ENCODE measurements at regions not wholly inside any gene's neighbourhood (a gene's known extent, or its start where the extent isn't known, plus 50 kb on each side); places are given as distances from the start of the nearest gene placed in this dataset.

DNA sequence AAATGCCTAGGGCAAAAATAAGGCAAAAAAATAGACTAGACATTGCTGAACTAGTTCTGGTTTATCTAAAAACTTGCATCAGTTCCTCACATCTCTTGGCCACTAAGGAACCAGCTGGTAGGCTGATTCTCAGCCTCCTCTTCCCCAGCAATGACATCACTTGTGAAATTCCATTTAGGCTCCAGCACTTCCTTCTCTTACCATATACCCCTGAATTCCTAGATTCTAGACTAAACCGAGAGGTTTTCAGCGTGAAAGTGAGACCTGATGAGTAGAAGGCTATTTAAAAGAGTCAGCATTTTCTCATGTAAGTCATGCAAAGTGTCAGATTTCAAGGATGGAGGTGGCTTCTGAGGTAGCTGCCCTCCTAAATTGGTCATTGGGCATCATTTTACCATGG is 247.1 kb upstream of the CDIN1 start:
- no peaks in the 10 kb centered on the region for H3K9me3 Mint-ChIP-seq (ENCODE audit: low read depth)
- CTCF ChIA-PET: no interaction called here
- no peaks in the 10 kb centered on the region for H3K36me3 Mint-ChIP-seq
- ATAC-seq: no peak
- DNase-seq: no peak
- H3K27ac Mint-ChIP-seq: no peak overlapping the region
- H3K4me3 Mint-ChIP-seq: no peak overlapping the region
- H3K27me3 Mint-ChIP-seq: no peaks in the 10 kb centered on the region
- H3K4me1 Mint-ChIP-seq: no peaks in the 10 kb centered on the region

DNA sequence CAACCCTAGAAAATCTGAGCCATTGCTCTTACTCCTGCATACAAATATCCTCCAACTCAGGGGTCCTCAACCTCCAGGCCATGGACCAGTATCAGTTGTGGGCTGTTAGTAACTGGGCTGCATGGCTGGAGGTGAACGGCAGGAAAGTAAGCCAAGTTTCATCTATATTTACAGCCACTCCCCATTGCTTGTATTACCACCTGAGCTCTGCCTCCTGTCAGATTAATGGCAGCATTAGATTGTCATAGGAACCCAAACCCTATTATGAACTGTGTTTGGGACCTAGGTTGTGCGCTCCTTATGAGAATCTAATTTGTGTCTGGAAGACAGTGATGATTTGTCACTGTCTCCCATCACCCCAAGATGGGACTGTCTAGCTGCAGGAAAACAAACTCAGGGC is 246.5 kb upstream of the CDIN1 start:
- DNase-seq: no peak

DNA sequence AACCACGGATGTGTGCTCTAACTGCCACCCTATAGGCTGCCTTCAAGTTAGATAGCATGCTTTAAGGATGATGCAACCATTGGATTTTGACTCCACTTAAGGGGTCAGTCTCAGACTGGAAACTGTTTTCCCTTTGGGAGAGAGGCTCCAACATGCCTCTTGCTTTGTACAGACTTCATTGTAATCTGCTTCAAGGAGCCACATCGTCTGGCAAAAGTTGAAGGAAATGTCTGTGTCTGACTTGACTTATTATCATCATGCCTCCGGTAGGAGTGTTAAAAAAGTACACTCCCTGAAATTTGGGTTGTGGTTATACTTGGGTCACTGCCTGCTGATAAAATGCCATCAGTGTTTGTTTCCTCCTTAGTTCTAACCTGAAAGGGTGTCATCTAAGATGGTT is 245.4 kb upstream of the CDIN1 start:
- H3K4me1 Mint-ChIP-seq: no peaks in the 10 kb centered on the region
- CTCF ChIA-PET: no interaction called here
- H3K4me3 Mint-ChIP-seq: no peak overlapping the region
- H3K27me3 Mint-ChIP-seq: no peaks in the 10 kb centered on the region
- ATAC-seq (no peak), DNase-seq (no peak)
- no peak overlapping the region for H3K27ac Mint-ChIP-seq
- H3K9me3 Mint-ChIP-seq (ENCODE audit: low read depth): no peaks in the 10 kb centered on the region
- no peaks in the 10 kb centered on the region for H3K36me3 Mint-ChIP-seq

More for the DNA sequence above, 246.5 kb upstream of the CDIN1 start:
- ATAC-seq: no peak
- Mint-ChIP-seq H3K36me3 (no peaks in the 10 kb centered on the region), H3K27ac (no peak overlapping the region), H3K9me3 (ENCODE audit: low read depth) (no peaks in the 10 kb centered on the region), H3K27me3 (no peaks in the 10 kb centered on the region), H3K4me3 (no peak overlapping the region), H3K4me1 (no peaks in the 10 kb centered on the region)
- CTCF ChIA-PET: no interaction called here

DNA sequence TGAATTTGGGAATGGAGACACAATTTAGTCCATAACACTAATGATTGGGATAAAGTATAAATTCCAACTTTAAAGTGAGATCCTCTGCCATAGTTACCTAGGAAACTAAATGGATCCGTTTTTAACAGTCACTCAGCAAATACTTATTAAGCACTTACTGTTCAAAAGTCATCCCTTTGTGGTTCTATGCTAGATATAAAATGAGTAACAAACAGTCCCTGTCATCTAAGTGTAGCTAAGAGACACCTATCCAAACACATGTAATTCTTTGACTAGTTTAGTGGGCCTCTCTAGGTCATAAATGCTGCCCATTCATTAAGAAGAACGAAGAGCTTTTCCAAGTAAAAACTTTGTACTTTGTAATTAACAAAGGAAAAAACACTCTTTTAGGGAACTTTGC is 244.2 kb upstream of the CDIN1 start:
- Mint-ChIP-seq H3K27me3 (no peaks in the 10 kb centered on the region), H3K4me3 (no peak overlapping the region), H3K27ac (no peak overlapping the region), H3K36me3 (no peaks in the 10 kb centered on the region), H3K4me1 (no peaks in the 10 kb centered on the region), H3K9me3 (ENCODE audit: low read depth) (peaks cover 2% of the 10 kb centered on the region)
- ATAC-seq (no peak), DNase-seq (no peak)
- CTCF ChIA-PET: no interaction called here

DNA sequence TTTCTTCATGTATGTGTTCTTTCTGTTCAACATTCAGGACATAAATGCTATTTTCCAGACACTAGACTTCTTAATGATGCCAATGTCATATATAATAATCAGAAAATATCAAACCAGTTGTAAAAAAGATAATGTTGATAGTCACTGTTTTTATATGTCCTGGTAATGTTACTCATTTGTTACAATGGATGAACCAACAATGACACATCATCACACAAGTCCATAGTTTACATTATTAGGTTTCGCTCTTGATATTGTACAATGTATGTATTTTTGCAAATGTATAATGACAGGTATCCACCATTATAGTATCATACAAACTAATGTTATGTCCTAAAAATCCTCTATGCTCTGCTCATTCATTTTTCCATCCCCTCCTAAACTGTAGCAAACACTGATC is 243.8 kb upstream of the CDIN1 start:
- Mint-ChIP-seq H3K4me3 (no peak overlapping the region), H3K9me3 (ENCODE audit: low read depth) (peaks cover 3% of the 10 kb centered on the region), H3K36me3 (no peaks in the 10 kb centered on the region), H3K27ac (no peak overlapping the region), H3K27me3 (no peaks in the 10 kb centered on the region), H3K4me1 (no peaks in the 10 kb centered on the region)
- CTCF ChIA-PET: no interaction called here
- ATAC-seq (no peak), DNase-seq (no peak)

DNA sequence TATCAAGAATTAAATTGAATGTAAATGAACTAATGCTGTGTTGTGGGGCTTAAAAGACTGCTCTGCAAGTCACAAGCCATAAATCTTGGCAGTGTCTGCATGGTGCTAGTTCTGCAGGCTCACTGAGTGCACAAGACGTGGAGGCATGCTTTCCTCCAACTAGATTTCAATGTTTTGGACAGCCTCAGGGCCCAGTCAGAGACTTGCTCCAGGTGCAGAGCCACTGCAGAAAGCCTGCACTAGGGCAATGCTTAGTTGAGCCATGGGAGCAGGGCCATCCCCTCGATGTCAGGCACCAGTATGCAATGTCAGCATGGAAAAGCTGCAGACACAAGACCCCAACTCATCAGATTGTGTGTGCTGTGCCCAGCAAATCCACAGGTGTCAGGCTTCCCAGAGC is 234.5 kb upstream of the CDIN1 start:
- CTCF ChIA-PET: no interaction called here
- H3K36me3 Mint-ChIP-seq: no peaks in the 10 kb centered on the region

DNA sequence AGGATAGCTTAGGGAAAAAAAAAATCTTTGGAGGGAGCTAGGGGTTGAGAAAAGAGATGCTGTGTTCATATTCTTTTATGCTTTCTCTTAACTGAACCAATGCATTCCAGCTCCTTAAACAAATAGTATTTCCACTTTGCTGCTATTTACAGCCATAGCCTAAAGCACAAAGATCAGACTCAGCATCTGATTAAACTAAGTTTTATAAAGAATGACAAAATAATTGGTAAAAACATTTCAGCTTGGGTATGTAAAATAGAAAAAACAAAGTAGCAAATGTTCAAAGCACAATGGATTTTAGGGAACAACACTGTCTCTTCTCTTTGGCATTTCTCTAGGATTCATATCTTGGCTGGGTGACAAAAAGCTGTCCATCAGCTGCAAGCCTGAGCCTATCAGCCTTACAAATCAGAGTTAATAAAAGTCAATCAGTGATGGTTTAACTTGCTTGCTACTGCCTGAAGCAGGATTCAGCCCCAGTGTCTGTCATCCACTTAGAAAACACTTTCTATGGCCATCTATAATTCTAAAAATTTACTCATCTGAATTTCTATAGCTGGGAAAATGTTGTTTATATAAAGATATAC is 232.1 kb upstream of the CDIN1 start:
- Mint-ChIP-seq H3K9me3 (ENCODE audit: low read depth) (no peaks in the 10 kb centered on the region), H3K4me1 (no peaks in the 10 kb centered on the region), H3K27ac (no peak overlapping the region), H3K4me3 (no peak overlapping the region), H3K36me3 (no peaks in the 10 kb centered on the region), H3K27me3 (no peaks in the 10 kb centered on the region)
- ATAC-seq: no peak
- CTCF ChIA-PET: interaction anchor here (1.9 kb wide), 1 partner anchor 10 kb away, joined by 5 read pairs; no protein-coding TSS in a partner anchor
- no peak for DNase-seq

More for the DNA sequence above, 234.5 kb upstream of the CDIN1 start:
- no peak overlapping the region for H3K27ac Mint-ChIP-seq
- peaks cover 3% of the 10 kb centered on the region for H3K9me3 Mint-ChIP-seq (ENCODE audit: low read depth)
- DNase-seq (no peak), ATAC-seq (no peak)
- no peaks in the 10 kb centered on the region for H3K27me3 Mint-ChIP-seq
- H3K4me3 Mint-ChIP-seq: no peak overlapping the region
- no peaks in the 10 kb centered on the region for H3K4me1 Mint-ChIP-seq

DNA sequence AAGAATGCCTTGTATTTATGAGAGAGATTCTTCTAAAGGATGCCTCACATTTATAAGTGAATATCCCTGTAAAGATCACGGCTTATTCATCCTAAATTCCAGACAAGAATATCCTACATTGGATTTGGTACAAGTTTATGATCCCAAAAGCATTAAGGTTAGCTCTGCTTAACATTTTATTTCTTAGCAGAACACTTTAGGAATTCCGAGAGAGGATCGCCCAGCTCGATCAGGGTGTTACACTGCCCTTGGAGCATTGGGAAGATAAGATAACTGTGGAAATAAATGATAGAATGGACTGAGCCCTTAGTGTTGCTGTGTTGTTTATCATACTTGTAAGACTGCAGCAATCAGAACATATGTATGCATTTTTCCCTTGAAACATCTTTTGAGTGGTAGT is 223.0 kb upstream of the CDIN1 start:
- Mint-ChIP-seq H3K27ac (no peak overlapping the region), H3K36me3 (no peaks in the 10 kb centered on the region), H3K4me1 (no peaks in the 10 kb centered on the region), H3K9me3 (ENCODE audit: low read depth) (no peaks in the 10 kb centered on the region), H3K4me3 (no peak overlapping the region), H3K27me3 (no peaks in the 10 kb centered on the region)
- ATAC-seq (no peak), DNase-seq (no peak)
- CTCF ChIA-PET: no interaction called here

DNA sequence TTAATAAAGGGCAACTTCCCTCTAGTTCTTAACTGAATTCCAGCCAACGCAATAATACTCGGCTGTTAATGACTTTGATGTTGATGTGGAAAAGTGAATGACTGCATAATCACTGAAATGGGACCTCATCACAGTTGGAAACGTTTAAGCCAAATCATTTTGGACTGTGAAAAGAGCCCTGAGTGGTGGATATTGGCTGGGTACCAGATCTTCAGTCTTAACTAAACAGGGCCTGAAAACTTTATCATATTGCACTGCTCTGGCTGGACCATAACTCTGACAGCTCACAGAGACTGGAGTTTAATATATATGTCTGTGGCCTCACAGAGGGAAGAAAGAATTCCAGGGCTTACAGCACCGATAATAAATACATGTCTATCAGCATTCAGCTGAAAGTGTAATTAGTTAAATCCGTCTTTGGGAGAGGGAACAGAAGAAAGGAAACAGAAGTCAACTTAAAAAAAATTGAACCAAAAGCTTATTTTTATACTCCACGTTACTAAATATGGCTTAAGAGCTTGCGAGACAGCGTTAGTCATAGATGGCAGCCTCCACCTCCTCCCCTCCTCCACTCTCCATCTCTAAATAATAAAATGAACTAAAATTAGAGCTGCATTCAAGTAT is 222.3 kb upstream of the CDIN1 start:
- Mint-ChIP-seq H3K36me3 (no peaks in the 10 kb centered on the region), H3K4me3 (no peak overlapping the region), H3K27ac (no peak overlapping the region), H3K27me3 (no peaks in the 10 kb centered on the region), H3K9me3 (ENCODE audit: low read depth) (no peaks in the 10 kb centered on the region), H3K4me1 (no peaks in the 10 kb centered on the region)
- ATAC-seq (no peak), DNase-seq (no peak)
- CTCF ChIA-PET: interaction anchor here (1.2 kb wide), 1 partner anchor 10 kb away, joined by 5 read pairs; no protein-coding TSS in a partner anchor

DNA sequence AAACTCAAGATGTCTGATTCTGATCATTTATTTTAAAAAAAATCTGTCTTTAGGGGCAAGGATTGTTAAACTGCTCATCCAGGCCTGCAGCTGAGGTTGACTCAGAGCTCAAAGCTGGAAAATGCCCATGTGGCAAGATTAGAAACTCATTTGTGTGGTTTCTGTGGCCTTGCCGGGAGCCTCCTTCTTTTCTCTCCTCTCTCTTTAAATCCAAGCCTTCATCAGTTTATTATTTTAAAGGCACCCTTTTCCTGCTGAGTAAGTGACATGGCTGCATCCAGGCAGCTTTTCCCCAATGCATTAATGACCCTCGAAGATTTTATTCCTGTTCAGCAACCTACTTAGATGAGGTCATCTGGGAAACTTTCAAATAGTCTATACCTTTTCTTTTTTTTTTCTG is 221.3 kb upstream of the CDIN1 start:
- ATAC-seq (no peak), DNase-seq (no peak)
- no peaks in the 10 kb centered on the region for H3K36me3 Mint-ChIP-seq
- H3K4me1 Mint-ChIP-seq: no peaks in the 10 kb centered on the region
- H3K27me3 Mint-ChIP-seq: no peaks in the 10 kb centered on the region
- H3K4me3 Mint-ChIP-seq: no peak overlapping the region
- H3K9me3 Mint-ChIP-seq (ENCODE audit: low read depth): no peaks in the 10 kb centered on the region
- H3K27ac Mint-ChIP-seq: no peak overlapping the region
- CTCF ChIA-PET: interaction anchor here (1.2 kb wide), 1 partner anchor 11 kb away, joined by 5 read pairs; no protein-coding TSS in a partner anchor

DNA sequence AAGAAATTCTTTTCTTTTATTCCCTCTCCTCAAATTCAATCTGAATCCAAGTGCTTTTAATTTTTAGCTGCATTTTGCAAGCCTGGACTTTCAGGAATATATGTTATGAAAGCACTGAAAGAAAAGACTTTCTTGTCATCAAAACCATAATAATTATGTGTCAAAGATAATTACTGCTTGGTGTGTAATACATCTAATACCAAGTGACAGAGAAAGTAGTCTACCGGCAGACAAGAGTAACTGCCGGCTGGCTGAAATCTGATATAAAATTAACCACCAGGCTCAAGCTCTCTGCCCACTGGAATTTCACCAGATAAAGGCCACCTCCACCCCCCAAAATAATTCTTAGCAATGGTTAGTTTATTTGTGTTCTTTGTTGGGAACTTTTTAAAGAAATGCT is 220.9 kb upstream of the CDIN1 start:
- Mint-ChIP-seq H3K4me3 (no peak overlapping the region), H3K27ac (no peak overlapping the region), H3K36me3 (no peaks in the 10 kb centered on the region), H3K9me3 (ENCODE audit: low read depth) (no peaks in the 10 kb centered on the region), H3K27me3 (no peaks in the 10 kb centered on the region), H3K4me1 (no peaks in the 10 kb centered on the region)
- CTCF ChIA-PET: no interaction called here
- ATAC-seq (no peak), DNase-seq (no peak)

DNA sequence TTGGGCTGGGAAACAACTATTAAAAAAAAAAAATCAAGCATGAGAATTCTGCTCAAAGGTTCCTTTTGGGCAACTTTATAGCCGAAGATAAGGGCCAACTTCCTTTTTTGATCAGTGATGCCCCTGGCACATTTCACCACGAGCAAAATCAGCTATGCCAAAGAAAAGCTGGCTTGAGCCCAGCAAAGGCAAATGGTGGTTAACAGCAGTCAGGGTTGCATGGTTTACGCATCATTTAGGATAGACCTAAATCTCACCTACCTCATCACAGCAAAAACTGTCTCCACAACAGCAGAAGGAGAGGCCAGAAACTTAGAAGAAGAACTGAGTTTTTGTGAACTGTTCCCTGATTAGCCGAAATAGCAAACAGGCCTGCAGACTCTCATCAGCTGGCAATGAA is 220.1 kb upstream of the CDIN1 start:
- Mint-ChIP-seq H3K36me3 (no peaks in the 10 kb centered on the region), H3K27me3 (no peaks in the 10 kb centered on the region), H3K4me3 (no peak overlapping the region), H3K9me3 (ENCODE audit: low read depth) (no peaks in the 10 kb centered on the region), H3K4me1 (no peaks in the 10 kb centered on the region), H3K27ac (no peak overlapping the region)
- ATAC-seq: no peak
- CTCF ChIA-PET: no interaction called here
- DNase-seq: no peak

DNA sequence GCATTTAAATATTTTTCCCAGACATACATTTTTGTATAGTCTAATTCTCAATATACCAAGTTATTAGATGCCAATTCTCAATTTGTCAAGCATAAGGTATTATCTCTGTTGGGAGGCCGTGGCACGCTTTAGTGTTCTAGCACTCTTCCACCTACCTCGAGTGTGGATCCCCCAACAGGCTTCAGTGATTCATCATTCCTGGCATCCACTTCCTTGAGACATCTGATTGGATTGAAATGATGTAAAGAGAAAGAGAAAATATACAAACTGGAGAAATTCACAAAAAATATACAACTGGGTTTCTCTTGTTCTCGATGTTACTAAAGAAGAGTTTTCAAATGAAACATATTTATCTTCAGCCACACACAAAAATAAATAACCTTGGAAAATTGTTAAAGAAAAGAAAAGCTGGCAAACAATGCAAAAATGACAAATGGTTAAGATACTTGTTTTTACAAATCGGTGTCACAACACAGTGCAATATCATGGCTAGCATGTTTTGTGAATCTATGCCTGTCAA is 218.0 kb upstream of the CDIN1 start:
- Mint-ChIP-seq H3K36me3 (no peaks in the 10 kb centered on the region), H3K4me1 (no peaks in the 10 kb centered on the region), H3K4me3 (no peak overlapping the region), H3K27me3 (no peaks in the 10 kb centered on the region), H3K9me3 (ENCODE audit: low read depth) (no peaks in the 10 kb centered on the region), H3K27ac (no peak overlapping the region)
- no peak for DNase-seq
- ATAC-seq: no peak
- CTCF ChIA-PET: no interaction called here

DNA sequence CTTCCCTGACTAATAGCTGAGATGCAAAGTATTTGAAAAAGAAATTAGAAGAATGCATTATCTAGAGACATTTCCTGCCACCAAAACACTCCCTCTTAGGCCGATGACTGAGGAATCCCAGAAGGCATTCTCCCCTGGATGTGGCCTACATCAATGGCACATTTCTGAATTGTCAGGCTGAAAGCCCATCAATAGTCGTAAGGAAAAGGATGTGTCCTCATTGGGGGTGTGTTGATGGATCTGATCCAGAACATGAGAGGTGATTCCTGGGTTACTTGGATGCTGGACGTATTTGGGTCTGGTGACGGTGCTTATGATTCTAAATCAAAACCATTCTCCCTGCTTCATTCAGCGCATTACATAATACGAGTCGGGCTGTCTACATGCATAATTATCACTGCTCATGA is 216.9 kb upstream of the CDIN1 start:
- no peaks in the 10 kb centered on the region for H3K4me1 Mint-ChIP-seq
- H3K4me3 Mint-ChIP-seq: no peak overlapping the region
- no peaks in the 10 kb centered on the region for H3K27me3 Mint-ChIP-seq
- DNase-seq (no peak), ATAC-seq (no peak)
- H3K36me3 Mint-ChIP-seq: no peaks in the 10 kb centered on the region
- CTCF ChIA-PET: no interaction called here
- H3K9me3 Mint-ChIP-seq (ENCODE audit: low read depth): no peaks in the 10 kb centered on the region
- no peak overlapping the region for H3K27ac Mint-ChIP-seq

Measured in activated CD8-positive, alpha-beta memory T cell treated with anti-CD3 and anti-CD28 coated beads, Interleukin-2, amount 10 ng/mL, durations not matched to agents 7 days and 5 days (primary cell).